AG09319 (cell line): ENCODE measurements at regions not wholly inside any gene's neighbourhood (a gene's known extent, or its start where the extent isn't known, plus 50 kb on each side); places are given as distances from the start of the nearest gene placed in this dataset.

Experiments used
- DNase-seq: peaks from one replicate; pipeline ENCODE4 v3.0.0-alpha.2; 2010; ENCODE audit warnings: low read depth; ENCODE audit errors: extremely low read depth
- CTCF ChIP-seq: IDR thresholded peaks from 2 replicates; pipeline ENCODE4 v1.5.1; 2011; ENCODE audit warnings: low read depth, mild to moderate bottlenecking, inconsistent platforms, low read length, moderate library complexity

GRCh38 chr4:62243895-62244294 is 1043.8 kb downstream of the ADGRL3 start:
- DNase-seq: no peak
- no peak for TF ChIP-seq CTCF

GRCh38 chr4:62235911-62236310 is 1035.8 kb downstream of the ADGRL3 start:
- no peak for TF ChIP-seq CTCF
- DNase-seq: no peak

GRCh38 chr4:62232814-62233213 is 1032.7 kb downstream of the ADGRL3 start:
- no peak for TF ChIP-seq CTCF
- no peak for DNase-seq

- no peak for TF ChIP-seq CTCF
- no peak for DNase-seq
These were observed 1031.9 kb downstream of the ADGRL3 start for GRCh38 chr4:62231994-62232393.

GRCh38 chr4:62226082-62226481 is 1026.0 kb downstream of the ADGRL3 start:
- TF ChIP-seq CTCF: no peak
- DNase-seq: no peak

GRCh38 chr4:62222121-62222520 is 1022.0 kb downstream of the ADGRL3 start:
- no peak for TF ChIP-seq CTCF
- no peak for DNase-seq

GRCh38 chr4:62210486-62210885 is 1010.4 kb downstream of the ADGRL3 start:
- DNase-seq: no peak
- no peak for TF ChIP-seq CTCF
